Neural crest cell (in vitro differentiated cells): ENCODE measurements at regions not wholly inside any gene's neighbourhood (a gene's known extent, or its start where the extent isn't known, plus 50 kb on each side); places are given as distances from the start of the nearest gene placed in this dataset.

Experiments used
- DNase-seq: peaks from one replicate; pipeline ENCODE4 v3.0.0; 2021; ENCODE audit warnings: low read depth, mixed read lengths, low spot score
- H3K27ac Mint-ChIP-seq: one replicate; pipeline ENCODE4 v1.8.0; 2021; ENCODE audit warnings: mild to moderate bottlenecking, mixed read lengths; ENCODE audit not compliant: unreplicated experiment
- H3K27me3 Mint-ChIP-seq: 2 replicates; pipeline ENCODE4 v1.8.0; 2021; ENCODE audit warnings: low read depth, mild to moderate bottlenecking, mixed read lengths
- H3K36me3 Mint-ChIP-seq: 2 replicates; pipeline ENCODE4 v1.8.0; 2021; ENCODE audit warnings: low read depth, mild to moderate bottlenecking, mixed read lengths
- H3K4me1 Mint-ChIP-seq: 2 replicates; pipeline ENCODE4 v1.8.0; 2021; ENCODE audit warnings: mixed read lengths
- H3K4me3 Mint-ChIP-seq: one replicate; pipeline ENCODE4 v1.8.0; 2021; ENCODE audit warnings: mild to moderate bottlenecking, mixed read lengths
- H3K9me3 Mint-ChIP-seq: 2 replicates; pipeline ENCODE4 v1.8.0; 2021; ENCODE audit warnings: mixed read lengths
- CTCF ChIP-seq: fragments of 200-600 bp; sonication (generic); conservative IDR thresholded peaks from 2 replicates; pipeline ENCODE4 v1.5.0; 2021; ENCODE audit warnings: antibody characterized with exemption, mild to moderate bottlenecking

- H3K36me3 Mint-ChIP-seq = no peaks in the 10 kb centered on the region
- no peak for DNase-seq
- no peak overlapping the region for H3K27ac Mint-ChIP-seq
- no peaks in the 10 kb centered on the region for H3K9me3 Mint-ChIP-seq
- no peaks in the 10 kb centered on the region for H3K4me1 Mint-ChIP-seq
- H3K4me3 Mint-ChIP-seq = no peak overlapping the region
- H3K27me3 Mint-ChIP-seq = peaks cover 11% of the 10 kb centered on the region
- TF ChIP-seq CTCF = no peak
These were observed 297.3 kb upstream of the SMARCA2 start for GRCh38 chr9:1717882-1718281.

GRCh38 chr9:1718836-1719235 is 296.3 kb upstream of the SMARCA2 start:
- no peak for TF ChIP-seq CTCF
- no peaks in the 10 kb centered on the region for H3K4me1 Mint-ChIP-seq
- H3K9me3 Mint-ChIP-seq = no peaks in the 10 kb centered on the region
- peaks cover 18% of the 10 kb centered on the region for H3K27me3 Mint-ChIP-seq
- no peaks in the 10 kb centered on the region for H3K36me3 Mint-ChIP-seq
- DNase-seq = no peak
- H3K27ac Mint-ChIP-seq = no peak overlapping the region
- H3K4me3 Mint-ChIP-seq = no peak overlapping the region

- H3K4me3 Mint-ChIP-seq = no peak overlapping the region
- H3K4me1 Mint-ChIP-seq = no peaks in the 10 kb centered on the region
These were observed 294.0 kb upstream of the SMARCA2 start for GRCh38 chr9:1721196-1721595.

GRCh38 chr9:1722404-1722803 is 292.7 kb upstream of the SMARCA2 start:
- Mint-ChIP-seq H3K36me3 (no peaks in the 10 kb centered on the region), H3K4me1 (no peaks in the 10 kb centered on the region), H3K4me3 (no peak overlapping the region), H3K27me3 (peaks cover 22% of the 10 kb centered on the region), H3K9me3 (no peaks in the 10 kb centered on the region), H3K27ac (no peak overlapping the region)
- TF ChIP-seq CTCF = no peak
- DNase-seq = no peak

More at GRCh38 chr9:1721196-1721595, 294.0 kb upstream of the SMARCA2 start:
- no peak for TF ChIP-seq CTCF
- Mint-ChIP-seq H3K36me3 (no peaks in the 10 kb centered on the region), H3K9me3 (no peaks in the 10 kb centered on the region), H3K27me3 (peaks cover 22% of the 10 kb centered on the region), H3K27ac (no peak overlapping the region)
- no peak for DNase-seq

GRCh38 chr9:1723522-1724015 is 291.6 kb upstream of the SMARCA2 start:
- Mint-ChIP-seq H3K27ac (no peak overlapping the region), H3K36me3 (no peaks in the 10 kb centered on the region), H3K9me3 (no peaks in the 10 kb centered on the region), H3K4me3 (no peak overlapping the region), H3K27me3 (peaks cover 22% of the 10 kb centered on the region), H3K4me1 (no peaks in the 10 kb centered on the region)
- no peak for DNase-seq
- TF ChIP-seq CTCF = no peak
